ENCODE measurements at regions not wholly inside any gene's neighbourhood (a gene's known extent, or its start where the extent isn't known, plus 50 kb on each side); places are given as distances from the start of the nearest gene placed in this dataset.

- no peaks in the 10 kb centered on the region for H3K4me1 Mint-ChIP-seq (ENCODE audit: low read depth)
- no peaks in the 10 kb centered on the region for H3K36me3 Mint-ChIP-seq (ENCODE audit: low read depth)
- no peaks in the 10 kb centered on the region for H3K9me3 Mint-ChIP-seq
- H3K27ac Mint-ChIP-seq = no peak overlapping the region
- intact Hi-C loops (cut with micrococcal nuclease) = no loop called here
- no peak for DNase-seq (ENCODE audit: low spot score)
- no peaks in the 10 kb centered on the region for H3K27me3 Mint-ChIP-seq (ENCODE audit: low read depth)
- no peak overlapping the region for H3K4me3 Mint-ChIP-seq (ENCODE audit: low read depth)
Measured at GRCh38 chr11:127693686-127694085, 693.1 kb upstream of the KIRREL3 start.

GRCh38 chr11:127683321-127683720 is 682.8 kb upstream of the KIRREL3 start:
- H3K9me3 Mint-ChIP-seq = no peaks in the 10 kb centered on the region
- no peaks in the 10 kb centered on the region for H3K27me3 Mint-ChIP-seq (ENCODE audit: low read depth)
- H3K4me3 Mint-ChIP-seq (ENCODE audit: low read depth) = no peak overlapping the region
- no peak for DNase-seq (ENCODE audit: low spot score)
- no peaks in the 10 kb centered on the region for H3K4me1 Mint-ChIP-seq (ENCODE audit: low read depth)
- H3K36me3 Mint-ChIP-seq (ENCODE audit: low read depth) = no peaks in the 10 kb centered on the region
- H3K27ac Mint-ChIP-seq = no peak overlapping the region
- intact Hi-C loops (cut with micrococcal nuclease) = no loop called here

- Mint-ChIP-seq H3K4me3 (ENCODE audit: low read depth) (no peak overlapping the region), H3K36me3 (ENCODE audit: low read depth) (no peaks in the 10 kb centered on the region), H3K9me3 (no peaks in the 10 kb centered on the region), H3K27ac (no peak overlapping the region), H3K4me1 (ENCODE audit: low read depth) (no peaks in the 10 kb centered on the region), H3K27me3 (ENCODE audit: low read depth) (no peaks in the 10 kb centered on the region)
- DNase-seq (ENCODE audit: low spot score) = no peak
- intact Hi-C loops (cut with micrococcal nuclease) = no loop called here
Measured at GRCh38 chr11:127679816-127680545, 679.4 kb upstream of the KIRREL3 start.

- Mint-ChIP-seq H3K27ac (no peak overlapping the region), H3K9me3 (no peaks in the 10 kb centered on the region), H3K27me3 (ENCODE audit: low read depth) (no peaks in the 10 kb centered on the region), H3K4me1 (ENCODE audit: low read depth) (no peaks in the 10 kb centered on the region), H3K4me3 (ENCODE audit: low read depth) (no peak overlapping the region), H3K36me3 (ENCODE audit: low read depth) (no peaks in the 10 kb centered on the region)
- intact Hi-C loops (cut with micrococcal nuclease) = no loop called here
- no peak for DNase-seq (ENCODE audit: low spot score)
Measured at GRCh38 chr11:127678631-127679030, 678.1 kb upstream of the KIRREL3 start.

DNA sequence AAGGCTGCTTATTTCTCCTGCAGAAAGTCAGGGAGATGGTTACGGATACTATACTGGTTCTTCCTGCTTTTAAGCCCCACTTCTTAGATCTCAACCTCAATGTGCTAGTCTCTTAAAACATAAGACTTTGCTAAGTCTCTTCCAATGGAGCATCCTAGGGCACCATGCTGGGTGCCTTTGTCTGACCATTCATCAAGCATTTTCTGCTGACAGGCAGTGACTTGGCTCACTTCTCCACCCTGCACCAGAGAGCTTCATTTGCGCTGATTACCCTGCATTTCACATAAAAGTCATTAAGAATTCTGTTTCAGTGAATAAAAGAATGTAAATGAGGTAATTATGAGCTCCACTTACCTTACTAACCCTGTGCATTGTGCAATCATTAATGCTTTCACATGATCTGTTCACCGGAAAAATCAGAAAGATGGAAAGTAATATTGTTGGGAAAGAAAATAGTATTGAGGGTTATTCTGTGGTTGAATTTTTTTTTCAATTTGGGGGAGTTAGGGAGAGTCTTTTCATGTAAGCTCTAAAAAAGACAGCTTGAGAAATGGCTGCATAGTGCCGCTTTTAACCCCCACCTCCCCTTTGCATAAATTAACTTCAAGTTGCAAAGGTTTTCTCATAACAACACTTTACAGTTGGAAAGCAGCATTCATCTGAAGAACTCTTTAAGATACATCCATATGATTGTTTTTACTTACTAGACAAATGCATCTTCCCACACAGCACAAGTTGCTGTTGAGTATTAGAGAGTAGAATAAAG is 677.3 kb upstream of the KIRREL3 start:
- Mint-ChIP-seq H3K4me3 (ENCODE audit: low read depth) (no peak overlapping the region), H3K36me3 (ENCODE audit: low read depth) (no peaks in the 10 kb centered on the region), H3K4me1 (ENCODE audit: low read depth) (no peaks in the 10 kb centered on the region), H3K27ac (no peak overlapping the region), H3K27me3 (ENCODE audit: low read depth) (no peaks in the 10 kb centered on the region), H3K9me3 (no peaks in the 10 kb centered on the region)
- intact Hi-C loops (cut with micrococcal nuclease) = no loop called here
- DNase-seq (ENCODE audit: low spot score) = no peak

GRCh38 chr11:127675581-127675980 is 675.0 kb upstream of the KIRREL3 start:
- H3K36me3 Mint-ChIP-seq (ENCODE audit: low read depth) = no peaks in the 10 kb centered on the region
- H3K27me3 Mint-ChIP-seq (ENCODE audit: low read depth) = no peaks in the 10 kb centered on the region
- no peak for DNase-seq (ENCODE audit: low spot score)
- intact Hi-C loops (cut with micrococcal nuclease) = no loop called here
- no peak overlapping the region for H3K27ac Mint-ChIP-seq
- no peaks in the 10 kb centered on the region for H3K4me1 Mint-ChIP-seq (ENCODE audit: low read depth)
- no peak overlapping the region for H3K4me3 Mint-ChIP-seq (ENCODE audit: low read depth)
- H3K9me3 Mint-ChIP-seq = no peaks in the 10 kb centered on the region

DNA sequence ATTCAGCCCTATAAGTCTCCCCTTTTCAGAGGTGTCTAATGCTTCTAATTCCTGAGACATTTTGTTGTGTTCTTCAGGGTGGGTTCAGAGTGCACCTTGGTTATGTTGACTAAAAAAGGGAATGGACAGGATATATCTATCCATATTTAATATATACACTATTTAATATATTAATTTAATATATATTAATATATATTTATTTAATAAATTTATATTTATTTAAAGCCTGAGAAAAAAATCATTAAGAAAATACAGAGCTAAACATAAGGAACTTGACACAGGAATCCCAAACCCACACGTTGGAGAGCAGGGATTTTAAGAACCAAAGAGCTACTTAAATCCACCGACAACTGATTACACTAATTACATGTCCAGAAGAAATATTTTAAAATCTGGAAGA is 674.2 kb upstream of the KIRREL3 start:
- Mint-ChIP-seq H3K27me3 (ENCODE audit: low read depth) (no peaks in the 10 kb centered on the region), H3K4me1 (ENCODE audit: low read depth) (no peaks in the 10 kb centered on the region), H3K4me3 (ENCODE audit: low read depth) (no peak overlapping the region), H3K9me3 (no peaks in the 10 kb centered on the region), H3K27ac (no peak overlapping the region), H3K36me3 (ENCODE audit: low read depth) (no peaks in the 10 kb centered on the region)
- DNase-seq (ENCODE audit: low spot score) = no peak
- intact Hi-C loops (cut with micrococcal nuclease) = no loop called here

DNA sequence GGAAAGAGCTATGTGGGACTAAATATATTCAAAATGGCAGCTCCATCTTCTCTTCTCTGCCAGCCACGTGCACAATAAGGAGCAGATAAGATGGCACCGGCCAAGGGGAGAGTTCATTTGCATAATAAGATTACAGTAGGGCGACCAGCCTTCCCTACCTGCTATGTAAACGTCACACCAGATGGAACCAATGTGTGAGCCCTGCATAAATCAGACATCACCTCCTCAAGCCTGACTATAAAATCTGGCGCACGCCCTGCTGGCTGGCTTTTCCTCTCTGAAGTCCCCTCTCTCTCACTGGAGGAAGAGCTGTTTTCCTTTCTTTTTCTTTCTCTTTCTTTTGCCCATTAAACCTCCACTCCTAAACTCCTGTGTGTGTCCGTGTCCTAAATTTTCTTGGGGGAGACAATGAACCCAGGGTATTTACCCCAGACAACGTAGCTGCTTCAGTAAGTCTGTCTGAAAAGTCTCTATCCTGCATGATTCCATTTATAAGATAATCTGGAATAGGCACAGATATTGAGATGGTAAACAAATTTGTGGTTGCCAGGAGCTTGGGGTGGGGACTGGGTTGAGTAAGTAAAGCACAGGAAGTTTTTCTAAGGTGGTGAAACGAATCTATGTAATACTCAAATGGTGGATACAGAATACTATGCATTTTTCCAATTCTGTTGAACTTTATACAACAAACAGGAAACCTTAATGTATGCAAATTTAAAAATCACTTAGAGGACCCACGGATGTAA is 670.0 kb upstream of the KIRREL3 start:
- Mint-ChIP-seq H3K4me1 (ENCODE audit: low read depth) (no peaks in the 10 kb centered on the region), H3K4me3 (ENCODE audit: low read depth) (no peak overlapping the region), H3K27me3 (ENCODE audit: low read depth) (no peaks in the 10 kb centered on the region), H3K9me3 (peaks cover 4% of the 10 kb centered on the region), H3K36me3 (ENCODE audit: low read depth) (no peaks in the 10 kb centered on the region), H3K27ac (no peak overlapping the region)
- no peak for DNase-seq (ENCODE audit: low spot score)
- intact Hi-C loops (cut with micrococcal nuclease) = no loop called here

DNA sequence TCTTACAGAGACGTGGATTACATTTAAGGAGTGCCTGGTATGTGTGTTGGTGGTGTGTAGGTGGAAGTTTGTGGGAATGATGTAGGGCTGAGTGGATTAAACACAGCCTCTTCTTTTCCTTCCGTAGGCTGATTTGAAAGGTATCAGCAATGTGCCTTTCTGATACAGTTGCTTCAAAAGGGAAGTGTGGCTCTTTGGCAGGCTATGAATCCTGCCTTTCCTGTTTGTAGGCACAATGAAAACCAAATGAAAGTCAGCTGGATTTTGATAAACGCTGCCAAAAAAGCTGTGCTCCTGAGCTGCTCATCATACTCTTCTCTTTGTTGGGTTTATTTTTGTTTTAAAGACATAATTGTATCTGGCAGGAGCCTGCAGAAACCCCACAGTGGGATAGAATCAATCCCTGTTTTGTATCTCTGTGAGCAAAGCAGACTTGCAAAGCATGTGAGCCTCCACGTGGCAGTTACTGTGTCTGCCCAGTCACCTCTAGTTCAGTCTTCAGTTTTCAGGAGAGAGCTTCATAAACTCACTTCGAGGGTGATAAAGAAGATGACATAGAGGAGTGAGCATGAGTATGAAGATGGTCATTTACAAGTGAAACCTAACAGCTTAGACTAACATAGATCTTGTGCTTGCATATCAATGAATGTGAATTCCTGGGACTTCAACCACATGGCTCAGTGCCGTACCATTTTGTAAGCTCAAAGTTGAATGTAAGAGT is 655.7 kb upstream of the KIRREL3 start:
- Mint-ChIP-seq H3K36me3 (ENCODE audit: low read depth) (no peaks in the 10 kb centered on the region), H3K4me3 (ENCODE audit: low read depth) (no peak overlapping the region), H3K27me3 (ENCODE audit: low read depth) (no peaks in the 10 kb centered on the region), H3K27ac (no peak overlapping the region), H3K9me3 (no peaks in the 10 kb centered on the region), H3K4me1 (ENCODE audit: low read depth) (no peaks in the 10 kb centered on the region)
- intact Hi-C loops (cut with micrococcal nuclease) = no loop called here
- DNase-seq (ENCODE audit: low spot score) = no peak

DNA sequence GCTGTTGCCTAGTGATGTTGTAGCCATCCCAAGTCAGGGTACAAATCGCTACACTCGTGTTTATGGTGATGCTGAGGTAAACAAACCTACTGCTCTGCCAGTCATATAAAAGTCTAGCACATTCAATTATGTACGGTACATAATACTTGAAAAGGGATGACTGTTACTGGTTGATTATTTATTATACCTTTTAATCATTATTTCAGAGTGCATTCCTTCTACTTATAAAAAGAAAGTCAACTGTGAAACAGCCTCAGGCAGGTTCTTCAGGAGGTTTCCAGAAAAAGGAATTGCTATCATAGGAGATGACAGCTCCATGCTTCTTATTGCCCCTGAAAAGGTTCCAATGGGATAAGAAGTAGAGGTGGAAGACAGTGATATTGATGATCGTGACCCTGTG is 652.5 kb upstream of the KIRREL3 start:
- intact Hi-C loops (cut with micrococcal nuclease) = no loop called here
- no peak for DNase-seq (ENCODE audit: low spot score)

GRCh38 chr11:127651888-127652221 is 651.3 kb upstream of the KIRREL3 start:
- Mint-ChIP-seq H3K4me3 (ENCODE audit: low read depth) (no peak overlapping the region), H3K36me3 (ENCODE audit: low read depth) (no peaks in the 10 kb centered on the region), H3K27ac (no peak overlapping the region), H3K4me1 (ENCODE audit: low read depth) (no peaks in the 10 kb centered on the region), H3K9me3 (no peaks in the 10 kb centered on the region), H3K27me3 (ENCODE audit: low read depth) (no peaks in the 10 kb centered on the region)
- no peak for DNase-seq (ENCODE audit: low spot score)
- intact Hi-C loops (cut with micrococcal nuclease) = no loop called here

More for the DNA sequence above, 652.5 kb upstream of the KIRREL3 start:
- Mint-ChIP-seq H3K27me3 (ENCODE audit: low read depth) (no peaks in the 10 kb centered on the region), H3K36me3 (ENCODE audit: low read depth) (no peaks in the 10 kb centered on the region), H3K4me1 (ENCODE audit: low read depth) (no peaks in the 10 kb centered on the region), H3K27ac (no peak overlapping the region), H3K9me3 (no peaks in the 10 kb centered on the region), H3K4me3 (ENCODE audit: low read depth) (no peak overlapping the region)

GRCh38 chr11:127651175-127651887 is 650.8 kb upstream of the KIRREL3 start:
- H3K27ac Mint-ChIP-seq = no peak overlapping the region
- no peaks in the 10 kb centered on the region for H3K27me3 Mint-ChIP-seq (ENCODE audit: low read depth)
- no peaks in the 10 kb centered on the region for H3K36me3 Mint-ChIP-seq (ENCODE audit: low read depth)
- DNase-seq (ENCODE audit: low spot score) = no peak
- H3K9me3 Mint-ChIP-seq = no peaks in the 10 kb centered on the region
- intact Hi-C loops (cut with micrococcal nuclease) = no loop called here
- H3K4me1 Mint-ChIP-seq (ENCODE audit: low read depth) = no peaks in the 10 kb centered on the region
- no peak overlapping the region for H3K4me3 Mint-ChIP-seq (ENCODE audit: low read depth)
